ENCODE measurements at regions not wholly inside any gene's neighbourhood (a gene's known extent, or its start where the extent isn't known, plus 50 kb on each side); places are given as distances from the start of the nearest gene placed in this dataset.

DNA sequence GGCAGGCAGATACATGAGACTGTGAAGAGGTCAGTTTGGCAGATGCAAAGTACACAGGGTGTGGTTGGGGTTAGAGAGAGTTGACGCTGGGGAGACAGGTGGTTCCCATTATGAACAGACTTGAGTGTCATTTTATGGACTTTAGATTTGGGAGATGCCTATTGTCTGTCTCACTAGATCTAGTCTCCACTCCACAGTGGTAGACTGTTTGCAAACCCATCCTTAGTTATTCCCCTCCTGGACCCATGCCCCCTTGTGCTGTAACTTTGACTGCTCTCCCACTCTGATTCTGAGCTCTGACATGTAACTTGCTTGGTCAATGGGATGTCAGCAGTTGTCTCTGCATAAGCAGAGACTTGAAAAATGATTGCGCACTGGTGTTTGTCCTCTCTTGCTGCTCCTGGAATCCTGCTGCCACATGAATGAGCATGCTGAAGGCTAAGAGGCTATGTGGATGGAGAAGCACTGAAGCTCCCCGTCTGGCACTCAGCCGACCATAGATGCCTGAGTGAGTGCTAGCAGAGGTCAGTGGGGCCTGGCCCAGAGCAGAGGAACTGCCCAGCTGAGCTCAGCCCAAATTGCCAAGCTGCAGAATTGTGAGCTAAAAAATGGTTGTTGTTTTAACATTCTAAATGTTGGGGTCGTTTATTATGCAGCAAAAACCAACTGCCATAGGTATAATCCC is 88.2 kb downstream of the FAM43A start:
- Histone ChIP-seq H3K4me1 (ENCODE audit: insufficient read depth, low read length, poor library complexity, severe bottlenecking) (peaks cover 5% of the 10 kb centered on the region), H3K36me3 (ENCODE audit: insufficient read depth, low read length) (no peaks in the 10 kb centered on the region), H3K9me2 (replicated peaks; ENCODE audit: low read depth, low read length) (no peaks in the 10 kb centered on the region), H3K79me2 (ENCODE audit: insufficient read depth, low read length) (no peaks in the 10 kb centered on the region), H3K9me3 (ENCODE audit: insufficient read depth, low read depth, low read length) (no peaks in the 10 kb centered on the region), H3K4me3 (ENCODE audit: low read length, poor library complexity, severe bottlenecking) (no peak overlapping the region), H3K27me3 (ENCODE audit: insufficient read depth, low read length, poor library complexity, severe bottlenecking) (no peaks in the 10 kb centered on the region), H4K20me1 (ENCODE audit: insufficient read depth, low read length, poor library complexity, severe bottlenecking) (no peaks in the 10 kb centered on the region), H3F3A (ENCODE audit: low read depth) (no peaks in the 10 kb centered on the region), H3K4me2 (ENCODE audit: low read depth, low read length, poor library complexity, severe bottlenecking) (no peak overlapping the region), H3K9ac (ENCODE audit: low read depth, low read length, poor library complexity, severe bottlenecking) (no peak overlapping the region), H2AFZ (ENCODE audit: low read length) (no peak overlapping the region)
- TF ChIP-seq, protein P1, sequence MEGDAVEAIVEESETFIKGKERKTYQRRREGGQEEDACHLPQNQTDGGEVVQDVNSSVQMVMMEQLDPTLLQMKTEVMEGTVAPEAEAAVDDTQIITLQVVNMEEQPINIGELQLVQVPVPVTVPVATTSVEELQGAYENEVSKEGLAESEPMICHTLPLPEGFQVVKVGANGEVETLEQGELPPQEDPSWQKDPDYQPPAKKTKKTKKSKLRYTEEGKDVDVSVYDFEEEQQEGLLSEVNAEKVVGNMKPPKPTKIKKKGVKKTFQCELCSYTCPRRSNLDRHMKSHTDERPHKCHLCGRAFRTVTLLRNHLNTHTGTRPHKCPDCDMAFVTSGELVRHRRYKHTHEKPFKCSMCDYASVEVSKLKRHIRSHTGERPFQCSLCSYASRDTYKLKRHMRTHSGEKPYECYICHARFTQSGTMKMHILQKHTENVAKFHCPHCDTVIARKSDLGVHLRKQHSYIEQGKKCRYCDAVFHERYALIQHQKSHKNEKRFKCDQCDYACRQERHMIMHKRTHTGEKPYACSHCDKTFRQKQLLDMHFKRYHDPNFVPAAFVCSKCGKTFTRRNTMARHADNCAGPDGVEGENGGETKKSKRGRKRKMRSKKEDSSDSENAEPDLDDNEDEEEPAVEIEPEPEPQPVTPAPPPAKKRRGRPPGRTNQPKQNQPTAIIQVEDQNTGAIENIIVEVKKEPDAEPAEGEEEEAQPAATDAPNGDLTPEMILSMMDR (conservative IDR thresholded peaks at IDR 0.05; ENCODE audit: low read length): no peak
- TF ChIP-seq EZH2phosphoT487 (IDR thresholded peaks at IDR 0.05; ENCODE audit: borderline replicate concordance): no peak

DNA sequence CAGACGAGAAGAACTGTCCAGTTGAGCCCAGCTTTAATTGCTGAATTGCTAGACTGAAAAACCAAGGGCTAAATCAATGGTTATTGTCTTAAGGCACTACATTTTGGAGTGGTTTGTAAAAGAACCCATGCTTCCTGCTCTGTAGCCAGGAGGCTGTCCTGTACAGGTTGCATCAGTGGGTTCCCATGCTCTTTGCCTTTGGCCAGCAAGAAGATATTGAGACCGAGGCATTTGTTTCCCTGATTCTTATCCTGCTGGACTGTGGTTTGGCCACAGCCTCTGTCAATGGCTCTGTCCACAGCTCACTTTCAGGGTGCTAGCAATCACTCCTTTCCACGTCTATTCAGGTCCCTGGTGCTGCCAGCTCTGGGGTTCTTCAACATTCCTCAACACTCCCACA is 89.6 kb downstream of the FAM43A start:
- H3K27me3 ChIP-seq (ENCODE audit: insufficient read depth, low read length, poor library complexity, severe bottlenecking): no peaks in the 10 kb centered on the region

DNA sequence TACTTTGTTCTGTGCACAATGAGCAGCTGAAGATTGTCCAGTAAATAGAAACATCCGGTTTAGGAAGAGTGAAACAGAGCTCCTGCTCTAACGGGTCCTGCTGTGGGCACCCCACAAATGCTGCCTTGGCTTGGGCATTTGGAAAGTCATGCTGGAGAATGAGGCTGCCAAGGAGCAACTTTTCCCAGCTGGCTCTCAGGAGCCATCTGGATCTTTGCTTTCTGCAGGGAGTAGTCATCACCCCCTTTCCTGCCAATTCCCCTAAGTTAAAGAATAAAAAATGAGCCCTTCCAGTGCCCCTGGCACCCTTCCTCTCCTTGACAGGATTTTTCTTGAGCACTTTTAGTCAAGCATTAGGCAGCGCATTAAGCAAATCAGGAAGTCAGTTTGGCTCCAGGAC is 90.0 kb downstream of the FAM43A start:
- H2AFZ ChIP-seq (ENCODE audit: low read length): no peak overlapping the region
- H3K9me3 ChIP-seq (ENCODE audit: insufficient read depth, low read depth, low read length): no peaks in the 10 kb centered on the region
- no peak overlapping the region for H3K4me2 ChIP-seq (ENCODE audit: low read depth, low read length, poor library complexity, severe bottlenecking)
- H3K4me3 ChIP-seq (ENCODE audit: low read length, poor library complexity, severe bottlenecking): no peak overlapping the region
- no peaks in the 10 kb centered on the region for H3K4me1 ChIP-seq (ENCODE audit: insufficient read depth, low read length, poor library complexity, severe bottlenecking)
- no peaks in the 10 kb centered on the region for H3K36me3 ChIP-seq (ENCODE audit: insufficient read depth, low read length)
- no peak overlapping the region for H3K9ac ChIP-seq (ENCODE audit: low read depth, low read length, poor library complexity, severe bottlenecking)
- no peaks in the 10 kb centered on the region for H3K27me3 ChIP-seq (ENCODE audit: insufficient read depth, low read length, poor library complexity, severe bottlenecking)
- H4K20me1 ChIP-seq (ENCODE audit: insufficient read depth, low read length, poor library complexity, severe bottlenecking): no peaks in the 10 kb centered on the region
- no peaks in the 10 kb centered on the region for H3F3A ChIP-seq (ENCODE audit: low read depth)
- no peaks in the 10 kb centered on the region for H3K79me2 ChIP-seq (ENCODE audit: insufficient read depth, low read length)
- TF ChIP-seq, protein P1 (conservative IDR thresholded peaks at IDR 0.05; ENCODE audit: low read length): no peak
- TF ChIP-seq EZH2phosphoT487 (IDR thresholded peaks at IDR 0.05; ENCODE audit: borderline replicate concordance): no peak
- H3K9me2 ChIP-seq (replicated peaks; ENCODE audit: low read depth, low read length): no peaks in the 10 kb centered on the region

More for the DNA sequence above, 89.6 kb downstream of the FAM43A start:
- Histone ChIP-seq H4K20me1 (ENCODE audit: insufficient read depth, low read length, poor library complexity, severe bottlenecking) (no peaks in the 10 kb centered on the region), H3K9me2 (replicated peaks; ENCODE audit: low read depth, low read length) (no peaks in the 10 kb centered on the region), H3K36me3 (ENCODE audit: insufficient read depth, low read length) (no peaks in the 10 kb centered on the region), H3F3A (ENCODE audit: low read depth) (no peaks in the 10 kb centered on the region), H2AFZ (ENCODE audit: low read length) (no peak overlapping the region), H3K4me3 (ENCODE audit: low read length, poor library complexity, severe bottlenecking) (no peak overlapping the region), H3K4me1 (ENCODE audit: insufficient read depth, low read length, poor library complexity, severe bottlenecking) (no peaks in the 10 kb centered on the region), H3K9me3 (ENCODE audit: insufficient read depth, low read depth, low read length) (no peaks in the 10 kb centered on the region), H3K4me2 (ENCODE audit: low read depth, low read length, poor library complexity, severe bottlenecking) (no peak overlapping the region), H3K79me2 (ENCODE audit: insufficient read depth, low read length) (no peaks in the 10 kb centered on the region), H3K9ac (ENCODE audit: low read depth, low read length, poor library complexity, severe bottlenecking) (no peak overlapping the region)
- TF ChIP-seq, protein P1 (conservative IDR thresholded peaks at IDR 0.05; ENCODE audit: low read length): no peak
- TF ChIP-seq EZH2phosphoT487 (IDR thresholded peaks at IDR 0.05; ENCODE audit: borderline replicate concordance): no peak

Measured in Loucy (cell line).